Activated CD4-positive, alpha-beta T cell treated with anti-CD3 and anti-CD28 coated beads for 24 hours (primary cell): ENCODE measurements at regions not wholly inside any gene's neighbourhood (a gene's known extent, or its start where the extent isn't known, plus 50 kb on each side); places are given as distances from the start of the nearest gene placed in this dataset.

Experiments
- DNase-seq, 2 donors: peaks; one replicate each; pipeline ENCODE4 v3.0.0-alpha.2; 2020; ENCODE audit warnings: low read depth in 2 of 2

- DNase-seq, result no peak
Observed at GRCh38 chr15:62828364-62828763, 214.2 kb upstream of the TPM1 start.

- DNase-seq, result no peak
Observed at GRCh38 chr15:62832231-62832630, 210.3 kb upstream of the TPM1 start.

- DNase-seq, result no peak
Observed at GRCh38 chr15:62833646-62834045, 208.9 kb upstream of the TPM1 start.

- no peak for DNase-seq
Observed at GRCh38 chr15:62834686-62835329, 207.7 kb upstream of the TPM1 start.

GRCh38 chr15:62835351-62835750, 207.2 kb upstream of the TPM1 start:
- no peak for DNase-seq

- DNase-seq, result no peak
Observed at GRCh38 chr15:62835762-62836161, 206.8 kb upstream of the TPM1 start.

- no peak for DNase-seq
Observed at GRCh38 chr15:62840526-62841268, 201.8 kb upstream of the TPM1 start.

GRCh38 chr15:62841269-62841628, 201.3 kb upstream of the TPM1 start:
- no peak for DNase-seq

- DNase-seq, result no peak
Observed at GRCh38 chr15:62841891-62842559, 200.5 kb upstream of the TPM1 start.

GRCh38 chr15:62843311-62843710, 199.2 kb upstream of the TPM1 start:
- DNase-seq, result no peak

GRCh38 chr15:62844564-62845240, 197.8 kb upstream of the TPM1 start:
- no peak for DNase-seq

- no peak for DNase-seq
Observed at GRCh38 chr15:62845241-62846126, 197.1 kb upstream of the TPM1 start.

GRCh38 chr15:62846131-62846804, 196.3 kb upstream of the TPM1 start:
- no peak for DNase-seq

- DNase-seq, result no peak
Observed at GRCh38 chr15:62846805-62847495, 195.6 kb upstream of the TPM1 start.

GRCh38 chr15:62847900-62848489, 194.6 kb upstream of the TPM1 start:
- peak; percentile 14 to 48 for DNase-seq

GRCh38 chr15:62848632-62849050, 193.9 kb upstream of the TPM1 start:
- no peak for DNase-seq

- no peak for DNase-seq
Observed at GRCh38 chr15:62849316-62850106, 193.0 kb upstream of the TPM1 start.

GRCh38 chr15:62850318-62850717, 192.2 kb upstream of the TPM1 start:
- DNase-seq, result no peak

GRCh38 chr15:62850791-62851291, 191.7 kb upstream of the TPM1 start:
- no peak for DNase-seq
